Adrenal gland (tissue), 5 donors: ENCODE measurements at regions not wholly inside any gene's neighbourhood (a gene's known extent, or its start where the extent isn't known, plus 50 kb on each side); places are given as distances from the start of the nearest gene placed in this dataset.

ENCODE experiments used
- POLR2A ChIP-seq, 2 donors: fragments of 450-650 bp; IDR thresholded peaks; one replicate each; pipeline ENCODE4 v1.6.1; 2017; ENCODE audit warnings: antibody characterized with exemption in 2 of 2, mild to moderate bottlenecking in 2 of 2, moderate library complexity in 1 of 2
- TF ChIP-seq, protein P1 (sequence below), 6 experiments: fragments of 450-650 bp in 4 of 6; fragments of 200-600 bp in 2 of 6; sonication (generic) in 1 of 6; IDR thresholded peaks; 1 replicate in 5 of 6; 2 replicates in 1 of 6; pipeline versions ENCODE4 v1.5.1 to v1.8.0; 2016 to 2021; ENCODE audit warnings: antibody characterized with exemption in 6 of 6, mild to moderate bottlenecking in 2 of 6, moderate library complexity in 1 of 6
- donor health status: DM: no; HTN: no; CAD: no.

DNA sequence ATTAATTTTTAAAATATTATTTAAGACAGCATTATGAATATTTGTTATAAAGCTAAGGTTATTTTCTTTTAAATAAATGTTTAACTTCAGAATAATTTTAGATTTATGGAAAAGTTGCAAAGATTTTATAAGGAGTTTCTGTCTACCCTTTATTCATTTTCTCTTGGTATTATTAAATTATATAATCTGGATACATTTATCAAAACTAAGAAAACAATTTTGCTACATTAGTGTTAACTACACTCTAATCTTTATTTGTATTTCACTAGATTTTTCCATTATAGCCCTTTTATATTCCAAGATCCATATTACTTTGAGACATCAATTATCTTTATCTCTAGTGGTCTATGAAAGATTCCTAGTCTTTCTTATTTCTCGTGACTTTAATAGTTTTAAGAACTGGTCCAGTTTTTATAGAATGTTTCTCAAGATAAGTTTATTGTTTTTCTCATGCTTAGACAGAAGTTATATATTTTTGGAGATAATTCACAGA, 1243.7 kb upstream of the PCDH9 start:
- no peak for TF ChIP-seq POLR2A (IDR thresholded peaks at IDR 0.05)
- TF ChIP-seq, protein P1, sequence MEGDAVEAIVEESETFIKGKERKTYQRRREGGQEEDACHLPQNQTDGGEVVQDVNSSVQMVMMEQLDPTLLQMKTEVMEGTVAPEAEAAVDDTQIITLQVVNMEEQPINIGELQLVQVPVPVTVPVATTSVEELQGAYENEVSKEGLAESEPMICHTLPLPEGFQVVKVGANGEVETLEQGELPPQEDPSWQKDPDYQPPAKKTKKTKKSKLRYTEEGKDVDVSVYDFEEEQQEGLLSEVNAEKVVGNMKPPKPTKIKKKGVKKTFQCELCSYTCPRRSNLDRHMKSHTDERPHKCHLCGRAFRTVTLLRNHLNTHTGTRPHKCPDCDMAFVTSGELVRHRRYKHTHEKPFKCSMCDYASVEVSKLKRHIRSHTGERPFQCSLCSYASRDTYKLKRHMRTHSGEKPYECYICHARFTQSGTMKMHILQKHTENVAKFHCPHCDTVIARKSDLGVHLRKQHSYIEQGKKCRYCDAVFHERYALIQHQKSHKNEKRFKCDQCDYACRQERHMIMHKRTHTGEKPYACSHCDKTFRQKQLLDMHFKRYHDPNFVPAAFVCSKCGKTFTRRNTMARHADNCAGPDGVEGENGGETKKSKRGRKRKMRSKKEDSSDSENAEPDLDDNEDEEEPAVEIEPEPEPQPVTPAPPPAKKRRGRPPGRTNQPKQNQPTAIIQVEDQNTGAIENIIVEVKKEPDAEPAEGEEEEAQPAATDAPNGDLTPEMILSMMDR (IDR thresholded peaks at IDR 0.05): no peak
